Prostate gland (tissue), 2 donors: ENCODE measurements at regions not wholly inside any gene's neighbourhood (a gene's known extent, or its start where the extent isn't known, plus 50 kb on each side); places are given as distances from the start of the nearest gene placed in this dataset.
"Not testable (repeated sequence)": the region's sequence is repeated elsewhere in the genome, so short reads cannot be mapped to it uniquely, and the experiment has no call there.

ENCODE experiments used
- CTCF ChIP-seq, 4 experiments: fragments of 200-600 bp in 2 of 4; fragments of 450-650 bp in 2 of 4; sonication (generic) in 2 of 4; IDR thresholded peaks; 1 replicate in 3 of 4; 2 replicates in 1 of 4; pipeline ENCODE4 v1.5.1; 2016 to 2019; ENCODE audit warnings: antibody characterized with exemption in 4 of 4, mild to moderate bottlenecking in 2 of 4, moderate library complexity in 2 of 4
- POLR2A ChIP-seq: fragments of 450-650 bp; IDR thresholded peaks from one replicate; pipeline ENCODE4 v1.6.1; 2016; ENCODE audit warnings: antibody characterized with exemption, mild to moderate bottlenecking
- POLR2AphosphoS5 ChIP-seq: sonication (generic); formaldehyde crosslinking; IDR thresholded peaks from one replicate; pipeline ENCODE4 v1.6.1; 2017; ENCODE audit warnings: antibody characterized with exemption

GRCh38 chr5:53808392-53808791 is 248.0 kb downstream of the NDUFS4 start:
- not testable (repeated sequence) for TF ChIP-seq CTCF (IDR thresholded peaks at IDR 0.05); POLR2AphosphoS5; POLR2A
